ENCODE measurements at regions not wholly inside any gene's neighbourhood (a gene's known extent, or its start where the extent isn't known, plus 50 kb on each side); places are given as distances from the start of the nearest gene placed in this dataset.

GRCh38 chr2:145975406-145975805, 1455.5 kb upstream of the ZEB2 start:
- no peak for DNase-seq
- intact Hi-C loops (cut with micrococcal nuclease; ENCODE audit: unreplicated experiment) = no loop called here
- Histone ChIP-seq H3K79me2 (ENCODE audit: low read depth) (no peaks in the 10 kb centered on the region), H3K4me3 (no peak overlapping the region), H3K4me2 (no peak overlapping the region), H3K27me3 (ENCODE audit: insufficient read depth, low read depth) (no peaks in the 10 kb centered on the region), H3K36me3 (ENCODE audit: low read depth) (no peaks in the 10 kb centered on the region), H4K20me1 (ENCODE audit: insufficient read depth) (no peaks in the 10 kb centered on the region), H3F3A (ENCODE audit: insufficient read depth, low read depth) (no peaks in the 10 kb centered on the region), H2AFZ (no peak overlapping the region; the same call in 1 of the 2 replicates), H3K9me2 (ENCODE audit: insufficient read depth) (no peaks in the 10 kb centered on the region; the same call in 1 of the 2 replicates), H3K4me1 (replicated peaks; ENCODE audit: insufficient read depth) (no peaks in the 10 kb centered on the region), H3K9me3 (ENCODE audit: insufficient read depth, low read depth) (0 out of 2 replicates have a peak, but pooled peaks cover 3% of the 10 kb centered on the region), H3K27ac (no peak overlapping the region)
- TF ChIP-seq EZH2 (IDR thresholded peaks at IDR 0.05; ENCODE audit: low read depth) (no peak), CTCF (conservative IDR thresholded peaks at IDR 0.05) (no peak)
- BruUV-seq (replicated peaks) = no TSS peak
- ChIA-PET POLR2A (ENCODE audit: unreplicated experiment) (no interaction called here), CTCF (no interaction called here)

GRCh38 chr2:145961846-145962245, 1441.9 kb upstream of the ZEB2 start:
- no peak overlapping the region for H2AFZ ChIP-seq
- POLR2A ChIA-PET (ENCODE audit: unreplicated experiment) = no interaction called here
- TF ChIP-seq CTCF (conservative IDR thresholded peaks at IDR 0.05) (no peak), EZH2 (IDR thresholded peaks at IDR 0.05; ENCODE audit: low read depth) (no peak)
- no TSS peak for BruUV-seq (replicated peaks)
- H3K4me3 ChIP-seq = no peak overlapping the region
- H3F3A ChIP-seq (ENCODE audit: insufficient read depth, low read depth) = no peaks in the 10 kb centered on the region
- intact Hi-C loops (cut with micrococcal nuclease; ENCODE audit: unreplicated experiment) = no loop called here
- no peak overlapping the region for H3K4me2 ChIP-seq
- peaks cover 18% of the 10 kb centered on the region for H3K4me1 ChIP-seq (replicated peaks; ENCODE audit: insufficient read depth)
- no peaks in the 10 kb centered on the region for H3K36me3 ChIP-seq (ENCODE audit: low read depth)
- CTCF ChIA-PET = no interaction called here
- no peak overlapping the region for H3K27ac ChIP-seq
- DNase-seq = no peak
- H3K9me2 ChIP-seq (ENCODE audit: insufficient read depth) = no peaks in the 10 kb centered on the region
- no peaks in the 10 kb centered on the region for H3K79me2 ChIP-seq (ENCODE audit: low read depth)
- H3K9me3 ChIP-seq (ENCODE audit: insufficient read depth, low read depth) = peaks cover 11% of the 10 kb centered on the region
- H4K20me1 ChIP-seq (ENCODE audit: insufficient read depth) = no peaks in the 10 kb centered on the region
- H3K27me3 ChIP-seq (ENCODE audit: insufficient read depth, low read depth) = no peaks in the 10 kb centered on the region

GRCh38 chr2:145960479-145961163, 1440.7 kb upstream of the ZEB2 start:
- Histone ChIP-seq H3K9me2 (ENCODE audit: insufficient read depth) (no peaks in the 10 kb centered on the region), H3K79me2 (ENCODE audit: low read depth) (no peaks in the 10 kb centered on the region), H3K4me3 (no peak overlapping the region), H2AFZ (no peak overlapping the region), H3K27me3 (ENCODE audit: insufficient read depth, low read depth) (no peaks in the 10 kb centered on the region), H3K4me2 (no peak overlapping the region), H3K9me3 (ENCODE audit: insufficient read depth, low read depth) (peaks cover 11% of the 10 kb centered on the region), H3K4me1 (replicated peaks; ENCODE audit: insufficient read depth) (peaks cover 18% of the 10 kb centered on the region), H3F3A (ENCODE audit: insufficient read depth, low read depth) (no peaks in the 10 kb centered on the region), H4K20me1 (ENCODE audit: insufficient read depth) (no peaks in the 10 kb centered on the region), H3K27ac (no peak overlapping the region), H3K36me3 (ENCODE audit: low read depth) (no peaks in the 10 kb centered on the region)
- CTCF ChIA-PET = no interaction called here
- no peak for DNase-seq
- no TSS peak for BruUV-seq (replicated peaks)
- intact Hi-C loops (cut with micrococcal nuclease; ENCODE audit: unreplicated experiment) = no loop called here
- POLR2A ChIA-PET (ENCODE audit: unreplicated experiment) = no interaction called here
- TF ChIP-seq EZH2 (IDR thresholded peaks at IDR 0.05; ENCODE audit: low read depth) (no peak), CTCF (conservative IDR thresholded peaks at IDR 0.05) (no peak)
